ENCODE measurements at regions not wholly inside any gene's neighbourhood (a gene's known extent, or its start where the extent isn't known, plus 50 kb on each side); places are given as distances from the start of the nearest gene placed in this dataset.
"Not testable (repeated sequence)": the region's sequence is repeated elsewhere in the genome, so short reads cannot be mapped to it uniquely, and the experiment has no call there.

GRCh38 chr7:81236560-81236959, 317.7 kb upstream of the SEMA3C start:
- 80% methylated on average over 1 of the region's 2 CpGs for WGBS (ENCODE audit: insufficient coverage, low lambda C conversion rate)
- H3K27me3 ChIP-seq (ENCODE audit: control insufficient read depth, insufficient read depth, low read length) = no peaks in the 10 kb centered on the region
- DNase-seq = no peak
- H3K4me1 ChIP-seq (ENCODE audit: control insufficient read depth, insufficient read depth, low read length) = no peaks in the 10 kb centered on the region
- H3K9me3 ChIP-seq (ENCODE audit: control insufficient read depth, low read depth, low read length) = peaks cover 4% of the 10 kb centered on the region
- H3K27ac ChIP-seq (ENCODE audit: low read length) = no peak overlapping the region
- no peaks in the 10 kb centered on the region for H3K36me3 ChIP-seq (ENCODE audit: control insufficient read depth, insufficient read depth, low read length)
- no peak overlapping the region for H3K4me3 ChIP-seq (ENCODE audit: low read length)

- 90% methylated on average over 1 of the region's 5 CpGs for WGBS (ENCODE audit: insufficient coverage, low lambda C conversion rate)
- H3K4me3 ChIP-seq (ENCODE audit: low read length) = no peak overlapping the region
- DNase-seq = no peak
- no peaks in the 10 kb centered on the region for H3K36me3 ChIP-seq (ENCODE audit: control insufficient read depth, insufficient read depth, low read length)
- H3K27me3 ChIP-seq (ENCODE audit: control insufficient read depth, insufficient read depth, low read length) = no peaks in the 10 kb centered on the region
- no peaks in the 10 kb centered on the region for H3K4me1 ChIP-seq (ENCODE audit: control insufficient read depth, insufficient read depth, low read length)
- H3K9me3 ChIP-seq (ENCODE audit: control insufficient read depth, low read depth, low read length) = peaks cover 4% of the 10 kb centered on the region
- H3K27ac ChIP-seq (ENCODE audit: low read length) = no peak overlapping the region
Observed at GRCh38 chr7:81235997-81236396, 317.1 kb upstream of the SEMA3C start.

GRCh38 chr7:81234896-81235295, 316.0 kb upstream of the SEMA3C start:
- Histone ChIP-seq H3K4me3 (ENCODE audit: low read length) (no peak overlapping the region), H3K27me3 (ENCODE audit: control insufficient read depth, insufficient read depth, low read length) (no peaks in the 10 kb centered on the region), H3K27ac (ENCODE audit: low read length) (no peak overlapping the region), H3K9me3 (ENCODE audit: control insufficient read depth, low read depth, low read length) (peaks cover 4% of the 10 kb centered on the region), H3K36me3 (ENCODE audit: control insufficient read depth, insufficient read depth, low read length) (no peaks in the 10 kb centered on the region), H3K4me1 (ENCODE audit: control insufficient read depth, insufficient read depth, low read length) (no peaks in the 10 kb centered on the region)
- WGBS (ENCODE audit: insufficient coverage, low lambda C conversion rate) = no CpG with 5 or more reads among the region's 1 CpG
- peak in 1 of 2 donors; percentile 23 for DNase-seq

- Histone ChIP-seq H3K36me3 (ENCODE audit: control insufficient read depth, insufficient read depth, low read length) (no peaks in the 10 kb centered on the region), H3K4me3 (ENCODE audit: low read length) (no peak overlapping the region), H3K27me3 (ENCODE audit: control insufficient read depth, insufficient read depth, low read length) (no peaks in the 10 kb centered on the region), H3K9me3 (ENCODE audit: control insufficient read depth, low read depth, low read length) (peaks cover 4% of the 10 kb centered on the region), H3K27ac (ENCODE audit: low read length) (no peak overlapping the region), H3K4me1 (ENCODE audit: control insufficient read depth, insufficient read depth, low read length) (no peaks in the 10 kb centered on the region)
- DNase-seq = no peak
- WGBS (ENCODE audit: insufficient coverage, low lambda C conversion rate) = no CpG with 5 or more reads among the region's 11 CpGs
Observed at GRCh38 chr7:81233208-81233940, 314.5 kb upstream of the SEMA3C start.

GRCh38 chr7:81232084-81232799, 313.4 kb upstream of the SEMA3C start:
- DNase-seq = no peak
- Histone ChIP-seq H3K4me1 (ENCODE audit: control insufficient read depth, insufficient read depth, low read length) (no peaks in the 10 kb centered on the region), H3K9me3 (ENCODE audit: control insufficient read depth, low read depth, low read length) (no peaks in the 10 kb centered on the region)

GRCh38 chr7:81231301-81231838, 312.5 kb upstream of the SEMA3C start:
- no peak for DNase-seq

More at GRCh38 chr7:81232084-81232799, 313.4 kb upstream of the SEMA3C start:
- Histone ChIP-seq H3K27ac (ENCODE audit: low read length) (no peak overlapping the region), H3K36me3 (ENCODE audit: control insufficient read depth, insufficient read depth, low read length) (no peaks in the 10 kb centered on the region), H3K4me3 (ENCODE audit: low read length) (no peak overlapping the region), H3K27me3 (ENCODE audit: control insufficient read depth, insufficient read depth, low read length) (no peaks in the 10 kb centered on the region)
- no CpG with 5 or more reads among the region's 8 CpGs for WGBS (ENCODE audit: insufficient coverage, low lambda C conversion rate)

GRCh38 chr7:81226234-81226633, 307.4 kb upstream of the SEMA3C start:
- H3K9me3 ChIP-seq (ENCODE audit: control insufficient read depth, low read depth, low read length) = no peaks in the 10 kb centered on the region
- no peaks in the 10 kb centered on the region for H3K36me3 ChIP-seq (ENCODE audit: control insufficient read depth, insufficient read depth, low read length)
- H3K4me1 ChIP-seq (ENCODE audit: control insufficient read depth, insufficient read depth, low read length) = no peaks in the 10 kb centered on the region
- H3K27ac ChIP-seq (ENCODE audit: low read length) = no peak overlapping the region
- 93% methylated on average over 3 of the region's 3 CpGs for WGBS (ENCODE audit: insufficient coverage, low lambda C conversion rate)
- no peak overlapping the region for H3K4me3 ChIP-seq (ENCODE audit: low read length)
- DNase-seq = no peak
- no peaks in the 10 kb centered on the region for H3K27me3 ChIP-seq (ENCODE audit: control insufficient read depth, insufficient read depth, low read length)

More at GRCh38 chr7:81231301-81231838, 312.5 kb upstream of the SEMA3C start:
- Histone ChIP-seq H3K9me3 (ENCODE audit: control insufficient read depth, low read depth, low read length) (no peaks in the 10 kb centered on the region), H3K4me1 (ENCODE audit: control insufficient read depth, insufficient read depth, low read length) (no peaks in the 10 kb centered on the region), H3K27me3 (ENCODE audit: control insufficient read depth, insufficient read depth, low read length) (no peaks in the 10 kb centered on the region), H3K4me3 (ENCODE audit: low read length) (no peak overlapping the region), H3K36me3 (ENCODE audit: control insufficient read depth, insufficient read depth, low read length) (no peaks in the 10 kb centered on the region), H3K27ac (ENCODE audit: low read length) (no peak overlapping the region)
- WGBS (ENCODE audit: insufficient coverage, low lambda C conversion rate) = no CpG with 5 or more reads among the region's 5 CpGs

- not testable (repeated sequence) for H3K9me3 ChIP-seq (ENCODE audit: control insufficient read depth, low read depth, low read length); H3K4me1 ChIP-seq (ENCODE audit: control insufficient read depth, insufficient read depth, low read length); H3K36me3 ChIP-seq (ENCODE audit: control insufficient read depth, insufficient read depth, low read length); H3K27ac ChIP-seq (ENCODE audit: low read length); DNase-seq; H3K4me3 ChIP-seq (ENCODE audit: low read length); H3K27me3 ChIP-seq (ENCODE audit: control insufficient read depth, insufficient read depth, low read length)
- no CpG with 5 or more reads among the region's 2 CpGs for WGBS (ENCODE audit: insufficient coverage, low lambda C conversion rate)
Observed at GRCh38 chr7:81222692-81223091, 303.8 kb upstream of the SEMA3C start.

- Histone ChIP-seq H3K36me3 (ENCODE audit: control insufficient read depth, insufficient read depth, low read length) (no peaks in the 10 kb centered on the region), H3K4me1 (ENCODE audit: control insufficient read depth, insufficient read depth, low read length) (no peaks in the 10 kb centered on the region), H3K4me3 (ENCODE audit: low read length) (no peak overlapping the region), H3K27me3 (ENCODE audit: control insufficient read depth, insufficient read depth, low read length) (no peaks in the 10 kb centered on the region), H3K27ac (ENCODE audit: low read length) (no peak overlapping the region), H3K9me3 (ENCODE audit: control insufficient read depth, low read depth, low read length) (no peaks in the 10 kb centered on the region)
- no CpG with 5 or more reads among the region's 3 CpGs for WGBS (ENCODE audit: insufficient coverage, low lambda C conversion rate)
- no peak for DNase-seq
Observed at GRCh38 chr7:81221527-81222217, 302.8 kb upstream of the SEMA3C start.

GRCh38 chr7:81218480-81219106, 299.7 kb upstream of the SEMA3C start:
- WGBS (ENCODE audit: insufficient coverage, low lambda C conversion rate) = no CpG with 5 or more reads among the region's 2 CpGs
- no peak for DNase-seq
- H3K27ac ChIP-seq (ENCODE audit: low read length) = no peak overlapping the region
- H3K27me3 ChIP-seq (ENCODE audit: control insufficient read depth, insufficient read depth, low read length) = no peaks in the 10 kb centered on the region
- H3K36me3 ChIP-seq (ENCODE audit: control insufficient read depth, insufficient read depth, low read length) = no peaks in the 10 kb centered on the region
- no peaks in the 10 kb centered on the region for H3K4me1 ChIP-seq (ENCODE audit: control insufficient read depth, insufficient read depth, low read length)
- H3K9me3 ChIP-seq (ENCODE audit: control insufficient read depth, low read depth, low read length) = no peaks in the 10 kb centered on the region
- H3K4me3 ChIP-seq (ENCODE audit: low read length) = no peak overlapping the region
